PFSK-1 (cell line): ENCODE measurements at regions not wholly inside any gene's neighbourhood (a gene's known extent, or its start where the extent isn't known, plus 50 kb on each side); places are given as distances from the start of the nearest gene placed in this dataset.

Source experiments
- FOXP2 ChIP-seq: optimal IDR thresholded peaks from 2 replicates; pipeline ENCODE3; 2011; ENCODE audit warnings: borderline replicate concordance, control low read depth, inconsistent platforms; ENCODE audit not compliant: insufficient read depth; ENCODE audit errors: extremely low read length, extremely low read depth
- POLR2AphosphoS5 ChIP-seq: IDR thresholded peaks from 2 replicates; pipeline ENCODE4 v1.6.1; 2012; ENCODE audit warnings: low read depth, mild to moderate bottlenecking, control low read depth, low read length, moderate library complexity
- REST ChIP-seq, 2 experiments: IDR thresholded peaks; 2 replicates each; pipeline versions ENCODE4 v1.6.1 to v1.8.0; 2011 to 2012; ENCODE audit warnings: low read depth in 2 of 2, low read length in 2 of 2, control low read depth in 1 of 2, inconsistent platforms in 1 of 2, mild to moderate bottlenecking in 1 of 2, moderate library complexity in 1 of 2; ENCODE audit not compliant: insufficient read depth in 1 of 2
- SIN3A ChIP-seq: IDR thresholded peaks from 2 replicates; pipeline ENCODE4 v1.6.1; 2012; ENCODE audit warnings: mild to moderate bottlenecking, low read length, moderate library complexity, borderline replicate concordance; ENCODE audit not compliant: insufficient read depth
- TAF1 ChIP-seq: IDR thresholded peaks from 2 replicates; pipeline ENCODE4 v1.6.1; 2012; ENCODE audit warnings: low read length, control low read depth, borderline replicate concordance; ENCODE audit not compliant: insufficient read depth

GRCh38 chr3:72543246-72543645 is 305.0 kb downstream of the SHQ1 start:
- TF ChIP-seq POLR2AphosphoS5 (no peak), FOXP2 (no peak), TAF1 (no peak), SIN3A (no peak), REST (IDR thresholded peaks at IDR 0.05; ENCODE audit: insufficient read depth in 1 of 2, low read depth in 2 of 2, low read length in 2 of 2) (no peak)

- no peak for TF ChIP-seq SIN3A
- TF ChIP-seq TAF1, result no peak
- no peak for TF ChIP-seq FOXP2
- TF ChIP-seq REST (IDR thresholded peaks at IDR 0.05; ENCODE audit: insufficient read depth in 1 of 2, low read depth in 2 of 2, low read length in 2 of 2), result no peak
- TF ChIP-seq POLR2AphosphoS5, result no peak
Observed at GRCh38 chr3:72542781-72543180, 305.5 kb downstream of the SHQ1 start.

- TF ChIP-seq SIN3A (no peak), TAF1 (no peak), POLR2AphosphoS5 (no peak), REST (IDR thresholded peaks at IDR 0.05; ENCODE audit: insufficient read depth in 1 of 2, low read depth in 2 of 2, low read length in 2 of 2) (no peak), FOXP2 (no peak)
Observed at GRCh38 chr3:72539856-72540255, 308.4 kb downstream of the SHQ1 start.

GRCh38 chr3:72538070-72538745 is 310.0 kb downstream of the SHQ1 start:
- TF ChIP-seq REST (IDR thresholded peaks at IDR 0.05; ENCODE audit: insufficient read depth in 1 of 2, low read depth in 2 of 2, low read length in 2 of 2) (no peak), SIN3A (no peak), TAF1 (no peak), FOXP2 (no peak), POLR2AphosphoS5 (no peak)

DNA sequence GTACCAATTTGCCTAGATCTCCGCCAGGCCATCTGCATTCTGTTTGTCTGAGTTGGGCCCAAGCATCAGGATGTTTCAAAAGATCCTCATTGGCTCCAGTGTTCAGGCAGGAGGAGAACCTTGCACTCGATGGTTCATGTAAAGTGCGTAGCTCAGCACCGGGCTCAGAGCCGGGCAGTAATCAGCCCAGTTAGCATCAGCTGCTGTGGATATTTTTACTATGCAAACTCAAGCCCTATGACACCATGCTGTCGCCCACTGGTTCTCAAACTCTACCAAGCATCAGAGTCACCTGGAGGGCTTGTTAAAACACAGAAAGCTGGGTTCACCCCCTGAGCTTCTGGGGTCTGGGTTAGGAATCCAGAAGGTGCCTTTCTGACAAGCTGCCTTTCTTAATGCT is 310.8 kb downstream of the SHQ1 start:
- TF ChIP-seq REST (IDR thresholded peaks at IDR 0.05; ENCODE audit: insufficient read depth in 1 of 2, low read depth in 2 of 2, low read length in 2 of 2) (no peak), TAF1 (no peak), SIN3A (no peak), POLR2AphosphoS5 (no peak), FOXP2 (no peak)
